Astrocyte (in vitro differentiated cells and primary cell): ENCODE measurements at regions not wholly inside any gene's neighbourhood (a gene's known extent, or its start where the extent isn't known, plus 50 kb on each side); places are given as distances from the start of the nearest gene placed in this dataset.

Source experiments
- DNase-seq: peaks from one replicate; pipeline ENCODE4 v3.0.0-alpha.2; 2010; ENCODE audit warnings: low read depth
- FAIRE-seq: peaks from 2 replicates; lab custom pipeline; 2011; peaks lifted over from hg19 to GRCh38; lab: Jason Lieb, UNC
- H2AFZ ChIP-seq: 2 replicates; pipeline ENCODE4 v1.6.0; 2012; ENCODE audit warnings: low read depth, low read length, inconsistent platforms
- H3K27ac ChIP-seq: 2 replicates; pipeline ENCODE4 v1.5.1; 2011; ENCODE audit warnings: low read depth, low read length, inconsistent platforms
- H3K27me3 ChIP-seq: 2 replicates; pipeline ENCODE4 v1.6.0; 2011; ENCODE audit warnings: low read length, inconsistent platforms; ENCODE audit not compliant: insufficient read depth
- H3K36me3 ChIP-seq: 2 replicates; pipeline ENCODE4 v1.5.1; 2011; ENCODE audit warnings: low read length, inconsistent platforms; ENCODE audit not compliant: insufficient read depth
- H3K4me1 ChIP-seq: 2 replicates; pipeline ENCODE4 v1.5.1; 2011; ENCODE audit warnings: low read length, inconsistent platforms; ENCODE audit not compliant: insufficient read depth
- H3K4me2 ChIP-seq: 2 replicates; pipeline ENCODE4 v1.6.0; 2012; ENCODE audit warnings: low read length, inconsistent platforms
- H3K4me3 ChIP-seq: 2 replicates; pipeline ENCODE4 v1.5.1; 2011; ENCODE audit warnings: low read depth, mild to moderate bottlenecking, low read length, inconsistent platforms; ENCODE audit not compliant: insufficient read depth
- H3K79me2 ChIP-seq: 2 replicates; pipeline ENCODE4 v1.6.0; 2012; ENCODE audit warnings: mild to moderate bottlenecking, low read length, inconsistent platforms; ENCODE audit not compliant: insufficient read depth
- H3K9ac ChIP-seq: 2 replicates; pipeline ENCODE4 v1.6.0; 2012; ENCODE audit warnings: mild to moderate bottlenecking, low read length, inconsistent platforms
- H3K9me3 ChIP-seq: 2 replicates; pipeline ENCODE4 v1.5.1; 2012; ENCODE audit warnings: low read depth, mild to moderate bottlenecking, low read length, inconsistent platforms; ENCODE audit not compliant: insufficient read depth
- H4K20me1 ChIP-seq: 2 replicates; pipeline ENCODE4 v1.6.0; 2012; ENCODE audit warnings: low read length, inconsistent platforms; ENCODE audit not compliant: insufficient read depth
- H3K27ac Mint-ChIP-seq: one replicate; pipeline ENCODE4 v1.8.0; 2021; ENCODE audit warnings: mild to moderate bottlenecking, mixed read lengths; ENCODE audit not compliant: unreplicated experiment
- H3K27me3 Mint-ChIP-seq: one replicate; pipeline ENCODE4 v1.8.0; 2021; ENCODE audit warnings: low read depth, mixed read lengths; ENCODE audit not compliant: unreplicated experiment
- H3K36me3 Mint-ChIP-seq: one replicate; pipeline ENCODE4 v1.8.0; 2021; ENCODE audit warnings: low read depth, mixed read lengths; ENCODE audit not compliant: unreplicated experiment
- H3K4me1 Mint-ChIP-seq: one replicate; pipeline ENCODE4 v1.8.0; 2021; ENCODE audit warnings: low read depth, mixed read lengths; ENCODE audit not compliant: unreplicated experiment
- H3K4me3 Mint-ChIP-seq: one replicate; pipeline ENCODE4 v1.8.0; 2021; ENCODE audit warnings: mild to moderate bottlenecking, moderate library complexity, mixed read lengths; ENCODE audit not compliant: unreplicated experiment
- H3K9me3 Mint-ChIP-seq: one replicate; pipeline ENCODE4 v1.8.0; 2021; ENCODE audit warnings: mild to moderate bottlenecking, mixed read lengths; ENCODE audit not compliant: unreplicated experiment
- EZH2 ChIP-seq: IDR thresholded peaks from 2 replicates; pipeline ENCODE4 v1.6.1; 2012; ENCODE audit warnings: mild to moderate bottlenecking, low read length, inconsistent platforms; ENCODE audit not compliant: insufficient read depth
- TF ChIP-seq, protein P1 (sequence below): IDR thresholded peaks from 2 replicates; pipeline ENCODE4 v1.5.1; 2011; ENCODE audit warnings: low read depth, mild to moderate bottlenecking, inconsistent platforms, low read length, moderate library complexity; ENCODE audit not compliant: insufficient read depth

DNA sequence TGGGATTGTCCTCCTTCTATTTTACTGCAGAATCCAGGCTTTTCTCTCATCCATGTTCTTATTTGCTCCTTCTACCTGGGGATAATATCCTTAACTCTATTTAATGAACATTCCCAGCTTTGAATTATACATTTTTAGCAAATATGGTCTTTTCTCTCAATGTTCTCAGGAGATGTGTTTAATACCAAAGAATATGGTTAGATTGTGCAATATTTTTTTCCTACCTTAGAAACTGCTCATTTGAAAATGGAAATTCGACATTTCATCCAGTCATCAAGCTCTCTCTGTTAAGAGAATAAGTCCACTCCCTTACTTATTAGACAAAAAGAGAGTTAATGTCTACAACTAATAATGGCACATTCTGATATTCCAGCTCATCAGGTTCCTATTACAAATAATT, 160.4 kb upstream of the GULP1 start:
- H3K4me1 ChIP-seq, result no peaks in the 10 kb centered on the region
- no peaks in the 10 kb centered on the region for H3K9me3 Mint-ChIP-seq
- TF ChIP-seq EZH2, result no peak
- TF ChIP-seq, protein P1, sequence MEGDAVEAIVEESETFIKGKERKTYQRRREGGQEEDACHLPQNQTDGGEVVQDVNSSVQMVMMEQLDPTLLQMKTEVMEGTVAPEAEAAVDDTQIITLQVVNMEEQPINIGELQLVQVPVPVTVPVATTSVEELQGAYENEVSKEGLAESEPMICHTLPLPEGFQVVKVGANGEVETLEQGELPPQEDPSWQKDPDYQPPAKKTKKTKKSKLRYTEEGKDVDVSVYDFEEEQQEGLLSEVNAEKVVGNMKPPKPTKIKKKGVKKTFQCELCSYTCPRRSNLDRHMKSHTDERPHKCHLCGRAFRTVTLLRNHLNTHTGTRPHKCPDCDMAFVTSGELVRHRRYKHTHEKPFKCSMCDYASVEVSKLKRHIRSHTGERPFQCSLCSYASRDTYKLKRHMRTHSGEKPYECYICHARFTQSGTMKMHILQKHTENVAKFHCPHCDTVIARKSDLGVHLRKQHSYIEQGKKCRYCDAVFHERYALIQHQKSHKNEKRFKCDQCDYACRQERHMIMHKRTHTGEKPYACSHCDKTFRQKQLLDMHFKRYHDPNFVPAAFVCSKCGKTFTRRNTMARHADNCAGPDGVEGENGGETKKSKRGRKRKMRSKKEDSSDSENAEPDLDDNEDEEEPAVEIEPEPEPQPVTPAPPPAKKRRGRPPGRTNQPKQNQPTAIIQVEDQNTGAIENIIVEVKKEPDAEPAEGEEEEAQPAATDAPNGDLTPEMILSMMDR, result no peak
- H3K27ac Mint-ChIP-seq, result no peak overlapping the region
- no peaks in the 10 kb centered on the region for H3K9me3 ChIP-seq
- no peak overlapping the region for H3K9ac ChIP-seq
- H3K4me3 Mint-ChIP-seq, result no peak overlapping the region
- H3K4me3 ChIP-seq, result no peak overlapping the region
- H3K79me2 ChIP-seq, result no peaks in the 10 kb centered on the region
- no peaks in the 10 kb centered on the region for H3K27me3 Mint-ChIP-seq
- H3K4me2 ChIP-seq, result no peak overlapping the region
- FAIRE-seq (no peak), DNase-seq (no peak)
- H2AFZ ChIP-seq, result no peak overlapping the region
- no peaks in the 10 kb centered on the region for H4K20me1 ChIP-seq
- no peak overlapping the region for H3K27ac ChIP-seq
- H3K36me3 Mint-ChIP-seq, result no peaks in the 10 kb centered on the region
- H3K27me3 ChIP-seq, result no peaks in the 10 kb centered on the region
- no peaks in the 10 kb centered on the region for H3K36me3 ChIP-seq
- H3K4me1 Mint-ChIP-seq, result peaks cover 2% of the 10 kb centered on the region

DNA sequence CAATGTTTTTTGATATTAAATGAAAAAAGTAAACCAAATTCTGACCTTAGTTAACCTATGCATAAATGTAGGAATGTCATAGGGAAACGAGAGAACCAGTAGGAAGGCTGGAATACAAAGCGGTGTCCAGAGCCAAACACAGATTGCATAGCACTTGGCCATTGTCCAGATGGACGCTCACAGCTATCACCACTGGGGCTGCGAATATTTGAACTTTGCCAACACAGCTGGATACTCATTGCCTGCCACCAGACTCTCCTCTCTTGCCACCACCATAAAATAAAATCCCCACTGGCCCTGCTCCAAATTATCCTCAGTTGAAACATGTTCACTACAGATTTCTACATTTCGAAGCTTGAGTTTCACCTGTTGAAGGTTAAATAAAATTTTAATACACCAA, 159.3 kb upstream of the GULP1 start:
- Mint-ChIP-seq H3K9me3 (no peaks in the 10 kb centered on the region), H3K36me3 (no peaks in the 10 kb centered on the region), H3K27me3 (no peaks in the 10 kb centered on the region), H3K4me1 (peaks cover 2% of the 10 kb centered on the region), H3K4me3 (no peak overlapping the region), H3K27ac (no peak overlapping the region)
- Histone ChIP-seq H3K4me2 (no peak overlapping the region), H2AFZ (no peak overlapping the region), H4K20me1 (no peaks in the 10 kb centered on the region), H3K4me3 (no peak overlapping the region), H3K9ac (no peak overlapping the region), H3K9me3 (no peaks in the 10 kb centered on the region), H3K79me2 (no peaks in the 10 kb centered on the region), H3K4me1 (no peaks in the 10 kb centered on the region), H3K27me3 (no peaks in the 10 kb centered on the region), H3K36me3 (no peaks in the 10 kb centered on the region), H3K27ac (no peak overlapping the region)
- FAIRE-seq, result no peak
- DNase-seq, result no peak
- no peak for TF ChIP-seq EZH2
- TF ChIP-seq, protein P1, result no peak

DNA sequence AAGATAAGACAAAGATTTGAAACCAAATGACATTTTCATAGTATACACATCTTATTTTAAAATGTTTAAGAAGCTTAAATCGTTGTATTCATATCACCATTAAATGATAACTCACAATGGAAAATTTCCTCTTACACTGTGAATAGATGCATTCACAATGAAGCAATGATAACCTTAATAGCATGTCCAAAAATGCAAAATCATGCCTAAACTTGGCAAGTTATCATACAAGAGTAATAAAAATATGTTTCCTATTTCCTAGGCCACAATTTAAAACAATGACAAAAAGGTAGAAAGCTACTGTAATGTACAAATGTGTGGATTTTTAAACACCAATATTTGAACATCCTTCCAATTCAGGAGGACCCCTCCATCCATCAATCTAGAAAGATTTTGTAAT, 157.4 kb upstream of the GULP1 start:
- Histone ChIP-seq H3K27me3 (no peaks in the 10 kb centered on the region), H3K79me2 (no peaks in the 10 kb centered on the region), H3K9ac (no peak overlapping the region), H3K27ac (no peak overlapping the region), H3K4me3 (no peak overlapping the region), H2AFZ (no peak overlapping the region), H4K20me1 (no peaks in the 10 kb centered on the region), H3K4me2 (no peak overlapping the region), H3K4me1 (no peaks in the 10 kb centered on the region), H3K36me3 (no peaks in the 10 kb centered on the region), H3K9me3 (no peaks in the 10 kb centered on the region)
- no peak overlapping the region for H3K4me3 Mint-ChIP-seq
- no peaks in the 10 kb centered on the region for H3K36me3 Mint-ChIP-seq
- H3K27ac Mint-ChIP-seq, result no peak overlapping the region
- FAIRE-seq (peak; percentile 41), DNase-seq (no peak)
- H3K27me3 Mint-ChIP-seq, result no peaks in the 10 kb centered on the region
- H3K4me1 Mint-ChIP-seq, result peaks cover 2% of the 10 kb centered on the region
- TF ChIP-seq, protein P1, result no peak
- TF ChIP-seq EZH2, result no peak
- H3K9me3 Mint-ChIP-seq, result no peaks in the 10 kb centered on the region
